BJ (cell line): ENCODE measurements at regions not wholly inside any gene's neighbourhood (a gene's known extent, or its start where the extent isn't known, plus 50 kb on each side); places are given as distances from the start of the nearest gene placed in this dataset.

Source experiments
- CTCF ChIA-PET: fragments of 350-600 bp; formaldehyde crosslinking; extraction: SDS; loops from one replicate; lab custom pipeline; 2021; ENCODE audit warnings: antibody characterized with exemption, inconsistent platforms; lab: Yijun Ruan, JAX
- POLR2A ChIA-PET: fragments of 300-600 bp; sonication (Branson Sonifier 250); formaldehyde crosslinking; extraction: SDS; loops from one replicate; lab custom pipeline; 2021; ENCODE audit warnings: antibody characterized with exemption; lab: Charles Lee
- DNase-seq: peaks from one replicate; pipeline ENCODE4 v3.0.0-alpha.2; 2011; ENCODE audit warnings: low read depth
- H3K27me3 ChIP-seq: 2 replicates; pipeline ENCODE4 v1.6.0; 2011; ENCODE audit warnings: low read length; ENCODE audit not compliant: control insufficient read depth, insufficient read depth
- H3K36me3 ChIP-seq: 2 replicates; pipeline ENCODE4 v1.5.1; 2011; ENCODE audit warnings: low read length; ENCODE audit not compliant: control insufficient read depth, insufficient read depth
- H3K4me3 ChIP-seq: 2 replicates; pipeline ENCODE4 v1.5.1; 2011; ENCODE audit warnings: low read depth, mild to moderate bottlenecking, control low read depth, low read length
- CTCF ChIP-seq: IDR thresholded peaks from 2 replicates; pipeline ENCODE4 v1.5.1; 2011; ENCODE audit warnings: low read depth, mild to moderate bottlenecking, control low read depth, inconsistent platforms, low read length, moderate library complexity; ENCODE audit not compliant: insufficient read depth

DNA sequence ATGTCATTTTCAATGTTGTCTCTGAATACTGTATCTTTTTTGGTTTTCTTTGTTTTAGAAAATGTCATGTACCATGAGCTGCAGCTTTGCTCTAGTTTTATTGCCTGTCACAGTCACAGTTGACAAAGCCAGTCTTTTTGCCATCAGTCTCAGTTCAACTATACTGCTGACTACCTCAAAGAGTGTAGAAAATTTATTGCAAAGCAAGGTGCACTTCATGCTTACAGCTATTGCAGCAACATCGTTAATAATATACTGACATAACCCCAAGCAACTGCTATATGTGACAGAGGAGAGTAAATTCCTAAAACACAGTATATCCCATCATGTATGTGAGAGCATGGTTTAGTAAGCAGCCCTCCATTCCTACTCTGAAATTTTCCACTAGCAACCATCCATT is 2022.3 kb downstream of the ARAP2 start:
- ChIA-PET CTCF (no interaction called here), POLR2A (no interaction called here)
- no peak for DNase-seq
- Histone ChIP-seq H3K4me3 (no peak overlapping the region), H3K27me3 (no peaks in the 10 kb centered on the region), H3K36me3 (no peaks in the 10 kb centered on the region)
- no peak for TF ChIP-seq CTCF

DNA sequence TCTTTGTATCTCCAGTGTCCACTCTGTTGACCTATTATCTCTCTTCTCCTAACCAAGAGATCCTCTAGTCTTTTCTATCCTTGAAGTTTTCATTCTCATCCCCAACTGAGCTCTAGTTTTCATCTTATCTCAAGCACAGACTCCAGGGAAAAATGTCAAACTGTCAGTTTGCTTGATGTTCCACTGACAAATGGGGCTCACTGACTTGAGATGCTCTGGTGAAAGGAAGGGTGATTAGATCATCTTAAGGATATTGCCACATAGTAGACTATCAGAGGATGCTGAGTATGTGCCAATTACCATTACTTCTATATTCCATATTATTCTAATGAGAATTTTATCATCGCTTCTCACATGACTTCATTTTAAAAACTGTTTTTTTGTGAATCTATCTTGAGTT is 2008.2 kb downstream of the ARAP2 start:
- no peak for DNase-seq
- TF ChIP-seq CTCF: no peak
- H3K36me3 ChIP-seq: no peaks in the 10 kb centered on the region
- H3K4me3 ChIP-seq: no peak overlapping the region
- ChIA-PET CTCF (no interaction called here), POLR2A (no interaction called here)
- no peaks in the 10 kb centered on the region for H3K27me3 ChIP-seq

- TF ChIP-seq CTCF: no peak
- Histone ChIP-seq H3K36me3 (no peaks in the 10 kb centered on the region), H3K27me3 (no peaks in the 10 kb centered on the region), H3K4me3 (no peak overlapping the region)
- POLR2A ChIA-PET: no interaction called here
- CTCF ChIA-PET: no interaction called here
- DNase-seq: no peak
Observed at GRCh38 chr4:34245276-34245675, 1999.0 kb downstream of the ARAP2 start.

GRCh38 chr4:34250562-34250961 is 1993.8 kb downstream of the ARAP2 start:
- Histone ChIP-seq H3K4me3 (no peak overlapping the region), H3K36me3 (no peaks in the 10 kb centered on the region), H3K27me3 (no peaks in the 10 kb centered on the region)
- TF ChIP-seq CTCF: no peak
- DNase-seq: no peak
- ChIA-PET CTCF (no interaction called here), POLR2A (no interaction called here)

- CTCF ChIA-PET: no interaction called here
- no peak for TF ChIP-seq CTCF
- DNase-seq: no peak
- H3K27me3 ChIP-seq: no peaks in the 10 kb centered on the region
- H3K4me3 ChIP-seq: no peak overlapping the region
- POLR2A ChIA-PET: no interaction called here
- H3K36me3 ChIP-seq: no peaks in the 10 kb centered on the region
Observed at GRCh38 chr4:34253239-34253638, 1991.1 kb downstream of the ARAP2 start.
